Thoracic aorta (tissue), 2 donors: ENCODE measurements at regions not wholly inside any gene's neighbourhood (a gene's known extent, or its start where the extent isn't known, plus 50 kb on each side); places are given as distances from the start of the nearest gene placed in this dataset.
"Not testable (repeated sequence)": the region's sequence is repeated elsewhere in the genome, so short reads cannot be mapped to it uniquely, and the experiment has no call there.

Source experiments
- ATAC-seq: fragments of 150-250 bp; one replicate; pipeline ENCODE4 v1.8.0; 2017; ENCODE audit warnings: low read depth; ENCODE audit not compliant: insufficient number of reproducible peaks, low FRiP score
- DNase-seq: peaks from one replicate; pipeline ENCODE4 v3.0.0-alpha.2; 2020; ENCODE audit warnings: low spot score
- H3K27ac ChIP-seq, 2 donors: fragments of 200-600 bp; sonication (generic); 1 replicate in 1 of 2; 2 replicates in 1 of 2; pipeline ENCODE4 v1.5.1; 2016; ENCODE audit warnings: mild to moderate bottlenecking in 2 of 2, moderate library complexity in 2 of 2
- H3K27me3 ChIP-seq: fragments of 200-600 bp; sonication (generic); replicated peaks from 2 replicates; pipeline ENCODE4 v1.6.0; 2016; ENCODE audit warnings: mild to moderate bottlenecking; ENCODE audit not compliant: insufficient read depth
- H3K36me3 ChIP-seq: fragments of 200-600 bp; sonication (generic); one replicate; pipeline ENCODE4 v1.5.1; 2016
- H3K4me1 ChIP-seq, 2 donors: fragments of 200-600 bp; sonication (generic); 1 replicate in 1 of 2; 2 replicates in 1 of 2; pipeline versions ENCODE4 v1.5.1 to v1.6.0; 2016; ENCODE audit warnings: low read depth in 2 of 2, mild to moderate bottlenecking in 1 of 2; ENCODE audit not compliant: control insufficient read depth in 1 of 2
- H3K4me3 ChIP-seq: fragments of 200-600 bp; sonication (generic); 2 replicates; pipeline ENCODE4 v1.5.1; 2016; ENCODE audit warnings: mild to moderate bottlenecking
- H3K9me3 ChIP-seq: fragments of 200-600 bp; sonication (generic); 2 replicates; pipeline ENCODE4 v1.5.1; 2016
- CTCF ChIP-seq: fragments of 200-600 bp; sonication (generic); IDR thresholded peaks from one replicate; pipeline ENCODE4 v1.5.1; 2019; ENCODE audit warnings: antibody characterized with exemption

GRCh38 chr15:20409247-20409646 lies 132.4 kb downstream of the GOLGA6L6 start:
- no peak for TF ChIP-seq CTCF
- Histone ChIP-seq H3K9me3 (peaks cover 8% of the 10 kb centered on the region), H3K4me3 (no peak overlapping the region), H3K27me3 (no peaks in the 10 kb centered on the region), H3K36me3 (no peaks in the 10 kb centered on the region), H3K27ac (no peak overlapping the region), H3K4me1 (no peaks in the 10 kb centered on the region)
- DNase-seq: no peak
- no peak for ATAC-seq

GRCh38 chr15:20407553-20407952 lies 134.0 kb downstream of the GOLGA6L6 start:
- no peak for ATAC-seq
- H3K27ac ChIP-seq: no peak overlapping the region
- TF ChIP-seq CTCF: no peak

GRCh38 chr15:20404571-20404970 lies 137.0 kb downstream of the GOLGA6L6 start:
- H3K9me3 ChIP-seq, H3K36me3 ChIP-seq, H3K4me1 ChIP-seq, ATAC-seq, H3K4me3 ChIP-seq, H3K27ac ChIP-seq, DNase-seq, H3K27me3 ChIP-seq: not testable (repeated sequence)

More at GRCh38 chr15:20407553-20407952, 134.0 kb downstream of the GOLGA6L6 start:
- H3K4me1 ChIP-seq: no peaks in the 10 kb centered on the region
- DNase-seq: no peak
- no peaks in the 10 kb centered on the region for H3K36me3 ChIP-seq
- H3K4me3 ChIP-seq: no peak overlapping the region
- no peaks in the 10 kb centered on the region for H3K27me3 ChIP-seq
- peaks cover 4% of the 10 kb centered on the region for H3K9me3 ChIP-seq

GRCh38 chr15:20402586-20402985 lies 139.0 kb downstream of the GOLGA6L6 start:
- ATAC-seq, H3K27me3 ChIP-seq, H3K4me1 ChIP-seq, H3K27ac ChIP-seq, H3K4me3 ChIP-seq, DNase-seq, H3K36me3 ChIP-seq: not testable (repeated sequence)
- peaks cover 11% of the 10 kb centered on the region for H3K9me3 ChIP-seq

- not testable (repeated sequence) for H3K4me1 ChIP-seq, H3K36me3 ChIP-seq, H3K27ac ChIP-seq, H3K27me3 ChIP-seq, DNase-seq, H3K4me3 ChIP-seq, ATAC-seq
- peaks cover 11% of the 10 kb centered on the region for H3K9me3 ChIP-seq
These were observed 140.5 kb downstream of the GOLGA6L6 start for GRCh38 chr15:20401058-20401457.

GRCh38 chr15:20398680-20399079 lies 142.9 kb downstream of the GOLGA6L6 start:
- H3K9me3 ChIP-seq, H3K27ac ChIP-seq, ATAC-seq, H3K4me1 ChIP-seq, H3K36me3 ChIP-seq, DNase-seq, H3K4me3 ChIP-seq, H3K27me3 ChIP-seq: not testable (repeated sequence)

GRCh38 chr15:20388161-20388560 lies 153.4 kb downstream of the GOLGA6L6 start:
- not testable (repeated sequence) for H3K27me3 ChIP-seq, H3K36me3 ChIP-seq, H3K4me3 ChIP-seq, H3K4me1 ChIP-seq, H3K9me3 ChIP-seq, H3K27ac ChIP-seq, DNase-seq, ATAC-seq

- no peaks in the 10 kb centered on the region for H3K36me3 ChIP-seq
- no peaks in the 10 kb centered on the region for H3K27me3 ChIP-seq
- H3K4me1 ChIP-seq: no peaks in the 10 kb centered on the region
- H3K9me3 ChIP-seq: no peaks in the 10 kb centered on the region
- no peak for ATAC-seq
- no peak overlapping the region for H3K27ac ChIP-seq
- no peak overlapping the region for H3K4me3 ChIP-seq
- TF ChIP-seq CTCF: no peak
- DNase-seq: no peak
These were observed 155.4 kb downstream of the GOLGA6L6 start for GRCh38 chr15:20386198-20386597.

GRCh38 chr15:20380199-20380598 lies 161.4 kb downstream of the GOLGA6L6 start:
- DNase-seq, H3K9me3 ChIP-seq, H3K4me1 ChIP-seq, H3K27me3 ChIP-seq, H3K36me3 ChIP-seq, ATAC-seq, H3K27ac ChIP-seq, H3K4me3 ChIP-seq: not testable (repeated sequence)
